Uterus (tissue), 3 donors: ENCODE measurements at regions not wholly inside any gene's neighbourhood (a gene's known extent, or its start where the extent isn't known, plus 50 kb on each side); places are given as distances from the start of the nearest gene placed in this dataset.

ENCODE experiments used
- DNase-seq, 2 donors: peaks; one replicate each; pipeline ENCODE4 v3.0.0-alpha.2; 2019 to 2020
- H3K27ac ChIP-seq, 2 donors: fragments of 200-600 bp; sonication (generic); 1 replicate in 1 of 2; 2 replicates in 1 of 2; pipeline ENCODE4 v1.5.1; 2016 to 2018
- H3K27me3 ChIP-seq, 2 donors: fragments of 200-600 bp; sonication (generic); one replicate each; pipeline ENCODE4 v1.5.1; 2018 to 2019; ENCODE audit warnings: control low read depth in 1 of 2
- H3K36me3 ChIP-seq, 2 donors: fragments of 200-600 bp; sonication (generic); one replicate each; pipeline ENCODE4 v1.5.1; 2019; ENCODE audit warnings: control low read depth in 1 of 2
- H3K4me1 ChIP-seq, 2 donors: fragments of 200-600 bp; sonication (generic); one replicate each; pipeline ENCODE4 v1.5.1; 2018 to 2019; ENCODE audit warnings: control low read depth in 1 of 2
- H3K4me3 ChIP-seq, 2 donors: fragments of 200-600 bp; sonication (generic); 1 replicate in 1 of 2; 2 replicates in 1 of 2; pipeline ENCODE4 v1.5.1; 2018 to 2019; ENCODE audit warnings: mild to moderate bottlenecking in 1 of 2
- H3K9me3 ChIP-seq, 2 donors: fragments of 200-600 bp; sonication (generic); one replicate each; pipeline ENCODE4 v1.5.1; 2019; ENCODE audit warnings: control low read depth in 1 of 2
- CTCF ChIP-seq, 4 experiments: fragments of 200-600 bp in 2 of 4; fragments of 450-650 bp in 2 of 4; sonication (generic) in 2 of 4; IDR thresholded peaks; one replicate each; pipeline ENCODE4 v1.5.1; 2016 to 2019; ENCODE audit warnings: antibody characterized with exemption in 4 of 4, mild to moderate bottlenecking in 2 of 4, moderate library complexity in 1 of 4
- POLR2A ChIP-seq, 2 donors: fragments of 450-650 bp; IDR thresholded peaks; one replicate each; pipeline ENCODE4 v1.6.1; 2016; ENCODE audit warnings: antibody characterized with exemption in 2 of 2, mild to moderate bottlenecking in 1 of 2, moderate library complexity in 1 of 2
- intact Hi-C: fragments of 100-400 bp; cut with DNase I; formaldehyde crosslinking; loops from one replicate; pipeline ENCODE4 v1.15.1; 2023; ENCODE audit warnings: low total_unique reads
- donor health status: DM: yes; HTN: yes; CAD: no.

- no peak for DNase-seq
- Histone ChIP-seq H3K4me1 (no peaks in the 10 kb centered on the region), H3K27me3 (no peaks in the 10 kb centered on the region), H3K27ac (no peak overlapping the region), H3K36me3 (no peaks in the 10 kb centered on the region), H3K4me3 (no peak overlapping the region), H3K9me3 (no peaks in the 10 kb centered on the region)
- TF ChIP-seq POLR2A (IDR thresholded peaks at IDR 0.05) (no peak), CTCF (IDR thresholded peaks at IDR 0.05) (no peak)
- intact Hi-C loops = no loop called here
Observed at GRCh38 chr7:124692425-124692824, 73.2 kb downstream of the GPR37 start.

DNA sequence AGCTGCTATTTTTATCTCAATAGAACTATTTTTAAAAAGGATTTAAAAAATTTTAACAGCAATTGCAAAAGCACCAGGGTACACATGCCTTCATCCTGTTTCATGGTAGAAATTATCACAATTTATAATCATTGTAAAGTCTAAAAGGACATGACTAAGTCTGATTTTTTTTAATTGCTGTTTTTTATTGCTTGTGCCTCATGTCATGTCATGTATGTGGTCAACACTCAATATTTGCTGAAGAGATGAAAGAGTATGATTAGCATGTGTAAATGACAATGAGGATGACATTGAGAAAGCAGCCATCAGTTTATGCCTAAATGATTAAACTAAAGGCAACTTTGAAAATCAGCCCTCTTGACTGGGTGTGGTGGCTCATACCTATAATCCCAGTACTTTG is 74.8 kb downstream of the GPR37 start:
- no peak for TF ChIP-seq POLR2A (IDR thresholded peaks at IDR 0.05)
- TF ChIP-seq CTCF (IDR thresholded peaks at IDR 0.05) = no peak
- Histone ChIP-seq H3K4me1 (no peaks in the 10 kb centered on the region), H3K27me3 (no peaks in the 10 kb centered on the region), H3K36me3 (no peaks in the 10 kb centered on the region), H3K27ac (no peak overlapping the region), H3K4me3 (no peak overlapping the region), H3K9me3 (no peaks in the 10 kb centered on the region)
- intact Hi-C loops = no loop called here
- DNase-seq = no peak

DNA sequence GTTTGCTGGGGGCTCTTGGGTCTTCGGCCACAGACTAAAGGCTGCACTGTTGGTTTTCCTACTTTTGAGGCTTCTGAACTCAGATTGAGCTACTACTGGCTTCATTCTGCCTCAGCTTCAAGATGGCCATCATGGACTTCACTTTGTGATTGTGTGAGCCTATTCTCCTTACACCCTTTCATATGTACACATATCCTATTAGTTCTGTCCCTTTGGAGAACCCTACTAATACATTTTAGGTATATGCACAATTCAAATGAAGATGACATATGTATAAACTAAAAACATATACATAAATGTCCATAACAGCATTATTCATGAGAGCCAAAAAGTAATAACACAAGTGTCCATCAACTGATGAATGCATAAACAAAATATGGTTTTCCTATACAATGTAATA is 75.7 kb downstream of the GPR37 start:
- Histone ChIP-seq H3K27ac (no peak overlapping the region), H3K36me3 (no peaks in the 10 kb centered on the region), H3K27me3 (no peaks in the 10 kb centered on the region), H3K9me3 (no peaks in the 10 kb centered on the region), H3K4me3 (no peak overlapping the region), H3K4me1 (no peaks in the 10 kb centered on the region)
- TF ChIP-seq POLR2A (IDR thresholded peaks at IDR 0.05) (no peak), CTCF (IDR thresholded peaks at IDR 0.05) (no peak)
- intact Hi-C loops = no loop called here
- DNase-seq = no peak

GRCh38 chr7:124689523-124689922 is 76.1 kb downstream of the GPR37 start:
- intact Hi-C loops = no loop called here
- Histone ChIP-seq H3K27ac (no peak overlapping the region), H3K9me3 (no peaks in the 10 kb centered on the region), H3K27me3 (no peaks in the 10 kb centered on the region), H3K36me3 (no peaks in the 10 kb centered on the region), H3K4me1 (no peaks in the 10 kb centered on the region), H3K4me3 (no peak overlapping the region)
- DNase-seq = no peak
- no peak for TF ChIP-seq CTCF (IDR thresholded peaks at IDR 0.05)
- no peak for TF ChIP-seq POLR2A (IDR thresholded peaks at IDR 0.05)

DNA sequence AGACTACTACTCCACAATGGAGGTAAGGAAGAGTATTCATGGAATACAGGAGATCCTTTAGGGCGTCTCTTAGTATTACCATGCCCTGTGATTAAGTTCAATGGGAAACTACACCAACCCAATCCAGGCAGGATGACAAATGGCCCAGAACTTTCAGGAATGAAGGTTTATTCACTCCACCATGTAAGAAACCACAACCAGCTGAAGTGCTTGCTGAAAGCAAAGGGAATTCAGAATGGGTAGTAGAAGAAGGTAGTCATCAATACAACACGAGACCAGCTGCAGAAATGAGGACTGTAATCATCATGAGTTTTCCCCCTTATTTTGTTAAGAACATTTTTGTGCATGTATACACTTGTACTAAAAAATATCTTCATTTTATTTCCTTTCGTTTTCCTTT is 76.6 kb downstream of the GPR37 start:
- Histone ChIP-seq H3K36me3 (no peaks in the 10 kb centered on the region), H3K9me3 (no peaks in the 10 kb centered on the region), H3K4me3 (no peak overlapping the region), H3K27me3 (no peaks in the 10 kb centered on the region), H3K4me1 (no peaks in the 10 kb centered on the region), H3K27ac (no peak overlapping the region)
- intact Hi-C loops = no loop called here
- DNase-seq = no peak
- TF ChIP-seq POLR2A (IDR thresholded peaks at IDR 0.05) = no peak
- no peak for TF ChIP-seq CTCF (IDR thresholded peaks at IDR 0.05)
